Hippocampal formation (tissue), 2 donors: ENCODE measurements at regions not wholly inside any gene's neighbourhood (a gene's known extent, or its start where the extent isn't known, plus 50 kb on each side); places are given as distances from the start of the nearest gene placed in this dataset.
"Not testable (repeated sequence)": the region's sequence is repeated elsewhere in the genome, so short reads cannot be mapped to it uniquely, and the experiment has no call there.

Experiments
- DNase-seq, 2 donors: peaks; one replicate each; lab custom pipeline; 2025; lab: John Stamatoyannopoulos, UW

DNA sequence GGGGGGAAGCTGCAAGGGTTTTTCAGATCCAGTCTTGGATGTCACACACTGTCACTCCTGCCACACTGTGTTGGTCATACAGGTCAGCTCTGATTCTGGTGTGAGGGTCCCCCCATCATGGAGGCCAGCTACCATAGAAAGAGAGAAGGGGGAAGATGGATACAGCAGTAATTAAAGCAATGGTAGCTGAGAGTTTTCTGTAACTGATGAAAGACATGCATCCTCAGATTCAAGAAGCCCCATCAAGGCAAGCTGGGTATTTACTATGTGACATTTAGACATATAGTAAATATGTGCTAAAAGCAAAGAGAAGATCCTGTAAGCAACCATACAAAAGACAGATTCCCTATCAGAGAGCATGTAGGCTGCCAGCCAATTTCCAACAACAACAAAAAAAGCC, 110.9 kb upstream of the COL5A1 start:
- no peak for DNase-seq

DNA sequence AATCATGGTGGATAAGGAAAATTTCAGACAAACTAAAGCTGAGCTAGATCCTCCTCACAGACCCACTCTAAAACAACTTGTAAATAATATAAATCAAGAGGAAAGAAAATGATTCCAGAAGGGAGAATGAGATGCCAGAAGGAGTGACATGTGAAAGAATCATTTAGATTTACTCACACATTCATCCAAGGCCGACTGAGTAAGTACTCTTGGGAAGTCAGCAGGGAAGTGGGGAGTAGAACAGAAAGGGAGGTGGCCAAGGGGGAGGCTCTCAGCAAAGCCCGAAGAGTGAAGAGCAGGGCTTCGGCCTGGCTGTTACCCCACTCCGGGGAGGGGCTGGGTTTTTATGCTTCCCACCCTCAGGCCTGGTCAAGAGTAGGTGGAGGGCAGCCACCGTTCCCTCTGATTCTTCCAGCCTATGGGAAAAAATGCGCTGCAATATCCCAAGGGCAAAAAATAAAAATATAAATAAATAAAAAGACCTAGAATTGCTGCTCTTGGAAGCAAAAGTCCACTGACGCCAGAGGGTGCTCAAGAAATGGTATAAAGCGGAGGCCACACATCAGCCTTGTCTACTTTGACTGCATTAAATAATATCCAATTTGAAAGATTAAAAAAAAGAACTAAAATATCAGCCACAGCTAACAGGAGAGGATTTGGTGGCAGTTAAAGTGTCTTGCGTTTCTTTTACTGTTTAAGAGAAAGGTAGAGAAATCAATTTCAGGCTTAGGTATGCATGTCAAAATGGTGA, 110.2 kb upstream of the COL5A1 start:
- no peak for DNase-seq

- no peak for DNase-seq
These were observed 109.5 kb upstream of the COL5A1 start for GRCh38 chr9:134532084-134532483.

DNA sequence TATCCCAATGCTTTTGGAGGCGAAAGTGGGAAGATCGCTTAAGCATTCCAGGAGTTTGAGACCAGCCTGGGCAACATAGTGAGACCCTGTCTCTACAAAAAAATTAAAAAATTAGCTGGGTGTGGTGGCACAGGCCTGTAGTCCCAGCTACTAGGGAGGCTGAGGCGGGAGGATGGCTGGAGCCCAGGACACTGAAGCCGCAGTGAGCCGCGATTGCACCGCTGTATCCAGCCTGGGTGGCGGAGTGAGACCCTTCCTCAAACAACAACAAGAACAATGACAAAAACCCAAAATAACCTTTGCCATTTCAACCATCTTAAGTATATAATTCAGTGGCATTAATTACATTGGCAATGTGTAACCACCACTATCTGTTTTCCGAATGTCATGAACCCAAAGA, 108.9 kb upstream of the COL5A1 start:
- DNase-seq, result not testable (repeated sequence)

GRCh38 chr9:134533850-134534588, 107.6 kb upstream of the COL5A1 start:
- peak; percentile 13 to 19 for DNase-seq

GRCh38 chr9:134534661-134535080, 106.9 kb upstream of the COL5A1 start:
- no peak for DNase-seq

DNA sequence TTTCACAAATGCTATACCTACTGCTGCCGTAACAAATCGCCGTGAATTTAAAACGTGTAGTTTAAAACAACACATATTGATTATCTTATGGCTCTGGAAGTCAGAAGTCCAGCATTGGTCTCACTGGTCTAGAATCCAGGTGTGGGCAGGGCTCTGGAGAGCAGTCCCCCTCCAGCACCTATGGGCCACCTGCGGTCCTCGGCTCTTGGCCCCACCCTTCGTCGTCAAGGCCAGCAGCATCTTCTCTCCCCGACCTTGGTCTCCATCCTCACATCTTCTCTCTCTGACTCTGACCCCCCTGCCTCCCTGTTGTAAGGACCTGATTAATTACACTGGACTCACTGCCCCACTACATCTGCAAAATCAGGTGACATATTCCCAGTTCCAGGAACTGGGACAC, 106.4 kb upstream of the COL5A1 start:
- DNase-seq, result no peak

GRCh38 chr9:134536101-134536900, 105.3 kb upstream of the COL5A1 start:
- DNase-seq, result no peak

- DNase-seq, result no peak
These were observed 104.7 kb upstream of the COL5A1 start for GRCh38 chr9:134536931-134537330.

GRCh38 chr9:134537951-134538641, 103.5 kb upstream of the COL5A1 start:
- DNase-seq, result no peak

DNA sequence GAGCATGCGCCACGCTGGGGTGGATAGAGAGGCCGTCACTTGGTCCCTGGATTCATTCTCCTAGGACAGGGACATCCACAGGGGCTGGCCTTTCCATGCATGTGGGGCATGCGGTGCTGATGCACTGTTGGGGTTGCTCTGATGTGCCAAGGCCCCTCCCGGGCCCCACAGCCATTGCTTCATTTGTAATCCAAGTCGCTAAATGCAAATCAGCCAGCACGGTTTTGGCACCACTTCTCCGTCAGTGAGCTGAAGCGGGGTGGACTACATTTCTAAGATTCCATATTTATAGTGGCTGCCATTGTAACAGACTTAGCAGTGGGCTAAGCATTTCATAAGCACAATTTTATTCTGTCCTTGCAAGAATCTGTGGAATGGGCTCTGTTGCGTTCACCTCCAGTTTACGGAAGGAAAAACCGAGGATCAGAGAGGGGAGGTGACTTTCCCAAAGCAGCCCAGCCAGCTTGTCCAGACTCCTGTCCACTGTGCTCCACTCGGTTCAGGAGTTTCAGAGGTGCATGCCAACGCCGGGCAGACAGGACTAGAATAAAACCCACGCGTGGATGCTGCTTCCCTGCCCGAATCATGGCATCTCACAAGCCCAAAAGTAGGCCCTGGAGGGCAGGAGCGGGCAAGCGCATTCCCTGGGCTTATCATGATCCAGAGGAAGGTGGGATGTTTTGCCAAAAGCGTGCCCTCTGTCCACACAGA, 102.6 kb upstream of the COL5A1 start:
- DNase-seq, result no peak

GRCh38 chr9:134539586-134540194, 101.9 kb upstream of the COL5A1 start:
- DNase-seq, result no peak

GRCh38 chr9:134540276-134541096, 101.1 kb upstream of the COL5A1 start:
- no peak for DNase-seq

DNA sequence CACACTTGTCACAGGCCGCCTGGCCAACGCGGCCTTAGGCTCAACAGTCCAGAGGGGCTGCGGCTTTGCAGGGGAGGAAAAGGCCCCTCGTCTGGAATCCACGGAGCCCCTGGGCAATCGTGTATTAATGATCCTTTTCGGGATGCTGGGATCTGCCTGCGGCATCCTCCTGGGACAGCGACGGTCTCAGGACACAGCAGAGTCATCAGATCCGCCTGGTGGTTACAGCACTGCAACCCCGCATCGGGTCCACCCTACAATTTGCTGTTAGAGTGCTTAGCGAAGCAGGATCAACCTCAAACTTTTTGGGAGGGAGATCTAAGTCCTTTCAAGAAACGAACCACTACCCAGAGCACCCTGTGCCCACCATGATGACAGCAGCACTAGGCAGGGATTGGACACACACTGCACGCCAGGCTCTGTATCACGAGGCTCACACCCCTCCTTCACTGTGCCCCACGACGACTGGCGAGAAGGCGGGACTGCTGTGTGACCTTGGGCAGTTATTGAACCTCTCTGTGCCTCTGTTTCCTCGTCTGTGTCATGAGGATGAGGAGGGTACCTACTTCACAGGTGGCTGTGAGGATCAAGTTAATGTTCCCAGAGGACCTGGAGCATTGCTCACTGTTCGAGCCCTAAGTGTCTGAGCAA, 100.4 kb upstream of the COL5A1 start:
- DNase-seq, result no peak

- DNase-seq, result peak in 1 of 2 donors; percentile 7
These were observed 97.0 kb upstream of the COL5A1 start for GRCh38 chr9:134544388-134545214.

DNA sequence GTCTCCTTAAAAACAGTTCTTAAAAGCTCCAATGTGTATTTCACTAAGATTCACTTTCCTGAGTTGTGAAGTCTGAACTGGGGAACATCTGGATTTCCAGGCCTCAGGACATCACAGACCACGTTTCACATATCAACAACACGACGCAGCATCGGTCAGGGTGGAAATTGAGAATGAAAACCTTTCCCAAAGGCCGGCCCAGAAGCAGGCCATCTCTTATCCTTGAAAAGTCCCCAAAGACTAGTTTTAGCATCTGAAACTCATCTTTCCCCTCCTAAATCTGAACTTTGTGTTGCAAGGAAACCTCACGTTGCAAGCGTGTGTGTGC, 96.4 kb upstream of the COL5A1 start:
- no peak for DNase-seq

DNA sequence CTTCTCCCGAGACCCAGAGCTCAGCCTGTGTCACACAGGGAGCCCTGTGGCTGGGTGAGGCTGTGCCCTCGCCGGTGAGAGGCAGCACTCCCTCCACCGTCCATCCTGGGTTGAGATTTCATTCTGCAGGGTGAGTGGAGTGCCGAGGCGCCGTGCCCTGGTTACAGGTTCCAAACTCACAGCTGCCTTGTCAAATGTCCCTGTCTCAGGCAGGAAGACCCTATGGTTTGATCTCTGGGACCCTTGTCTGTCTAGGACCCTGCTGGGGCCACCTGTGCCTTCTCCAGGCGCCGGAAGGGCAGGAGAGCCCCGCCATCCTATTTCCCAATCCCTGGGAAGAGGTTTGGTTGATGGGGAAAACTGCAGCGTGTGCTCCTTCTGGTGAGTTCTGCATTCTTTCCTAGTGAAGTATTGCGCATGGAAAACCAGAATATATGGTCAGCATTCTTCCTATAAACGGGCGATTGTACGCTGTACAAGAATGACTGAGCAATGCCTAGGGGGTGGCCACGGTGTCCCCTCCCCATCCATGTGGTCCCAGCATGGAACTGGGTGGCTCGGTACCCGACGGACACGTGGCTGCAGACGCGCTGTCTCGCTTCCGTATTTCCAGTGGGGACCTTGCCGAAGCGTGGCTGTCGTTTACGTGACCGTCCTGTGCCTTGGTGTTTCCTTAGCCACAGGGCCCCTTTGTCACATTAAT, 95.9 kb upstream of the COL5A1 start:
- DNase-seq, result peak in 1 of 2 donors; percentile 15

GRCh38 chr9:134546246-134546731, 95.3 kb upstream of the COL5A1 start:
- no peak for DNase-seq
